HG02840 (cell line): ENCODE measurements at regions not wholly inside any gene's neighbourhood (a gene's known extent, or its start where the extent isn't known, plus 50 kb on each side); places are given as distances from the start of the nearest gene placed in this dataset.
"Not testable (repeated sequence)": the region's sequence is repeated elsewhere in the genome, so short reads cannot be mapped to it uniquely, and the experiment has no call there.

ENCODE experiments used
- ATAC-seq: cut with Tn5 transposase; IDR thresholded peaks from one replicate; pipeline ENCODE4 v1.9.1; 2021; ENCODE audit warnings: mild to moderate bottlenecking, moderate library complexity, moderate number of reproducible peaks; ENCODE audit not compliant: unreplicated experiment, low FRiP score

DNA sequence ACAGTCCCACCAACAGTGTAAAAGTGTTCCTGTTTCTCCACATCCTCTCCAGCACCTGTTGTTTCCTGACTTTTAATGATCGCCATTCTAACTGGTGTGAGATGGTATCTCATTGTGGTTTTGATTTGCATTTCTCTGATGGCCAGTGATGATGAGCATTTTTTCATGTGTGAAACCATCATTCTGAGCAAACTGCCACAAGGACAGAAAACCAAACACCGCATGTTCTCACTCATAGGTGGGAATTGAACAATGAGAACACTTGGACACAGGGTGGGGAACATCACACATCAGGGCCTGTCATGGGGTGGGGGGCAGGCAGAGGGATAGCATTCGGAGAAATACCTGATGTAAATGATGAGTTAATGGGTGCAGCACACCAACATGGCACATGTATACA lies 240.8 kb downstream of the FAT3 start:
- not testable (repeated sequence) for ATAC-seq

DNA sequence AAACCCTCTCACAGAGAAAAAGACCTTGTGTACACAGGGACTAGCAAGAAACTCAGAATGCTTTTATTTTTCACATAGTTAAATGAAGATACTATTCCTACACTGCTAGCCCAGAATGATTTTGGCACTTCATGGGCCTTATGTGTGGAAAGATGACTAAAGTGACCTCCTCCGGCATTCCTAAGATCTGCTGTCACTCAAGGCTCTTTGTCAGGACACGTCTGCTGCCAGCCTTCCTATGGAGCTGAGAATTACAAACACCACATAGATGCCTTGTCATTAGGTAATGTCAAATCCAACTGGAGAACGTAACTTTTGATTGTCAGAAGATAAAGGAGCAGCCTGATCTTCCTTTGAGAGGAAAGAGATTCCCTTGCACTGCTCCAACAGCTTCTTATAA lies 249.1 kb downstream of the FAT3 start:
- ATAC-seq, result no peak

DNA sequence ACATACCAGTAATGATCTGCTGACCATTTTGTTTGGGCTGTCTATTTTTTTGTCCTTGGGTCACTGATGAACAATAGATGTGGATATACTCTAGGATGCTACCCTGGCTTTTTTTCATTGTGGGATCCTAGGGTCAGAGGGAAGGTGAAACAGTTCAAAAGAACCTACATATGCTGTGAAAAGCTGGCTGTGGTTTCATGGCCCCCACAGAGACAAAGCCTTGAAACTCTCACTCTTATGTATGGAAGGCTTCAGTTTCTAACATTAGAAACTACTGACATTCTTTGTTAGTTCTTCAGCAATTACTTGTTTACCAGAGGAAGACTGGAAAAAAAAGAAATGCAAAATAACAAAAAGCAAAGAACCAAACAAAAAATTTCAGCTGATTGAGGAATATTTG lies 250.7 kb downstream of the FAT3 start:
- no peak for ATAC-seq

DNA sequence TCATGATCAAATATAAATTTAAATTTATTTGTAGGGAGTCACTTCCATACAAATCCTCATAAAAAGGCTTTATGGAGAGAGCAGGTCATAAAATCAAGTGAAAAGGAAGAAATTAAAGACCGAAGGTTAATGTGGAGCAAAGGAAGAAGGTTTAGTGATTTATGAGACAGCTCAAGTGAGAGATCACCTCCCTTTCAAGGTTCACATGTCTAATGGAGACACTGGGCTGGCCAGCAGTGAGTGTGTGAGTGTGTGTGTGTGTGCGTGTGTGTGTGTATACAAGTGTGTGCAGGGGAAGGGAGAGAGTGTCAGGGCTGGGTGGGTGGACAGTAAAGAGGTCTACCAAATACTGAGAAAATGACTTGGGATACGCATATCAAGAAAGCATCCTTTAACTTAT lies 251.2 kb downstream of the FAT3 start:
- no peak for ATAC-seq

DNA sequence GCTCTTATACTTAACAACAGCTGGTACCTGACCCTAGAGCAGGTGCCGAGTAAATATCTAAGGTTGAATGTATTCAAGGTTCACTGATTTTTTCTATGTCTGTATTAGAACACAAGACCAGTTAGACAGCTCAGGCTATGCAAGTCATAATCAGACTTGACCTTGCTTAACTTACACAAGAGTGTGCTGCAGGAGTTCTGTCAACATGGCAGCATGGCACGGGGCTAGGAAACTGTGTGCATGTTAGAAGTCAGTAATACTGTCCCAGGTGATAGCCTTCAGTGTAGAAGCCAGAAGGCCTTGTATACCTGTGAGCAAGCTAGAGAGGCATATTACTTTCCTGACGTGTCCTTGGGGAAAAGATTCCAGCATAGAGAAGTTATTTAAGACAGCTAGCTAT lies 253.1 kb downstream of the FAT3 start:
- no peak for ATAC-seq

DNA sequence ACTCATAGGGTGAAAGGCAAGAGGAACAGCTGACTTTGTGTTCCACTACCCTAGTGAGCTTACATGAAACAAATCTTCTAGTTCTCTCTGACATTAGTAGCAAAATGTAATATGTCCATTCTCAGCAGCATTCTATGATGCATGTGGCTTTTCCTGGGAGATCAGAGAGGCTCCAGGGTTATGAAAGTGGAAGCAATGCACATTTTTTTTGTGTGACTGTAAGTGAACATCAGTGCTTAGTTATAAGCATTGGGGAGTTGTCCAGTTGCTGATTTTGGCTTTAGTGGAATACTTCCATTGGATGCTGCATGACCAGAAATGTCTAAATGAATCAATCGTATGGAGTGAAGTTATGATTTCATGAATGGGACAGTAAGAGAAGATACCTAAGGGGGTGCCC lies 255.9 kb downstream of the FAT3 start:
- no peak for ATAC-seq

DNA sequence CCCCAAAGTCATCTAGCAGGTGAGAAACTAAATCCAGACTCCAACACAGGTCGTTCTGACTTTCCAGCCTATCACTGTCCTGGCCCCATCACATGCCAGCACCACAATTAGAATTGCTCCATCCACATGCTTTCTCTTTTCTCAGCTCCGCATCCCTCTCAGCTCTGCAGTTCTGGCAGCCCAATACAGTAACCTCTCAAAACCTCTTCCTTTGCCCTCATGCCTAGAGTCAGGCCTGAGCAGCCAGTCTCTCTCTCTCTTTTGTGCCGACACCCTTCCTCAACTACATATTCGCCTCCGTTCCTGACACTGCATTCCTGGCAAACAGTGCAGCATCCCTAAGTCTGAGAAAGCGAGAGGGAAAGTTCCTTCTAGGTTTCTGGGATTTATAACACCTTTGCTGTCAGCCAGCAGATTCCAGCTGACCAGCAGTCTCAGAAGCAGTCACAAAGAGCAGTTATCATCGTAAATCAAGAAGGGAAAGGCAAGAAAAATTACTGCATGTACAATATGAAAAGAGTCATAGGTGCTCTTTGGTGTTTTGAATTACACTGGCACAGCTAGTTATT lies 258.0 kb downstream of the FAT3 start:
- ATAC-seq, result no peak

DNA sequence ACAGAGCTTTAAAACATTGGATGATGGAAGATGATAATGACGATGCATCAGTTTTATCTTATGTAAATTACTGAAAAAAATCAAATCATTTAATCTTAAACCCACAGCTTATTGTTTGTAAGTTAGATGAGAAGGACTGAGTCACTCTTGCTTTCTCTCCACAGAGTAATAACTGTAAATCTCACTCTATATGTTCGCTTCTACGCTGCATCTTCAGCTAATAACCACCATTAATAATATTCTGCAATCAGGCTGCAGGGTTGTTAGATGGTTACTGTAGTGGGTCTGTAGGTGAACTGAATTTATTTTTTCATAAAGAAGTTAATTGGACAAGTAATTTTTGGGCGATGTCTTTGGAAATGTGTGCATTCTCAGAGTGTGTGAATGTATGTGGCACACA lies 260.0 kb downstream of the FAT3 start:
- ATAC-seq, result no peak

DNA sequence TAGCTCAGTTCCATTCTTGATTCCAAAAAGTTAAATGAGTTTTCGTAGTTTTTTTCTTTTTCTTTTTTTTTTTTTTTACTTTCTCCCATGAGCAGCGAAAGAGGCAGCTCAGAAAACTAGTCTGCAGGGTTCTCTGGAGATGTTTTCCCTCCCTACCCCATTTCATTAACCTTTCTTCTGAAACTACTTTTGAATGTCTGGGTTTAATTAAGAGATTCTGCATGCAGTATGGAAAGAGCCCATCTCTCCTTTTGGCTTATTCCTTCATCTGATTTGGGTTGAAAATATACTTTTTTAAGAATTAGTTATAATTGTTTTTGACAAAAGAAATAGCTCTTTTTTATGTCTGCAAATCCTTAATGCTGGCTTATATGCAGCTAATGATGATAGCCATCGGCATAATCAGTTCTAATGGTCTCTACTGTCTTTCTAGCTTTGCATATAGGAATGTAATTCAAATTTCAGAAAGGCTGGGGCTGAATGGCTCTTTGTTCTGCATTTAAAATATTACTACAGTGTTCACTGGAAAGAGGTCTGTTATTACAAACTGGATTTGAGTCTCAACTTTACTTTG lies 265.3 kb downstream of the FAT3 start:
- no peak for ATAC-seq

DNA sequence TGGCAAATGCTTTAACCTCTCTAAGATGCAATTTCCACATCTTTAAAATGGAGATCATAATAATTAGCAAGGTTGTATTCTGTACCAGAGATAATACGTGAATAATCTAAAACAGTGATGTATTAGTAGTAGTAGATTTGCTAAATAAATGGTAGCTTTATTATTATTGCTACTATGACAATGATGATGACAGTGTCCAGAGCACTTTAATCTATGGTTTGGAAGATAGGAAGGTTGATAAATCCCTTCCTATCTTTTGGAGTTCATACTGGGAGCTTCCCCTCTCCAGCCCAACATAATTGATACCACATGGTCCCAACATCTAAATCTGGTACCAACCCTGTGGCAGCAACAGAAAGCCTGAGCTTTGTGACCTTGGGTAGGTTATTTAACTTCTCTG lies 267.8 kb downstream of the FAT3 start:
- no peak for ATAC-seq

DNA sequence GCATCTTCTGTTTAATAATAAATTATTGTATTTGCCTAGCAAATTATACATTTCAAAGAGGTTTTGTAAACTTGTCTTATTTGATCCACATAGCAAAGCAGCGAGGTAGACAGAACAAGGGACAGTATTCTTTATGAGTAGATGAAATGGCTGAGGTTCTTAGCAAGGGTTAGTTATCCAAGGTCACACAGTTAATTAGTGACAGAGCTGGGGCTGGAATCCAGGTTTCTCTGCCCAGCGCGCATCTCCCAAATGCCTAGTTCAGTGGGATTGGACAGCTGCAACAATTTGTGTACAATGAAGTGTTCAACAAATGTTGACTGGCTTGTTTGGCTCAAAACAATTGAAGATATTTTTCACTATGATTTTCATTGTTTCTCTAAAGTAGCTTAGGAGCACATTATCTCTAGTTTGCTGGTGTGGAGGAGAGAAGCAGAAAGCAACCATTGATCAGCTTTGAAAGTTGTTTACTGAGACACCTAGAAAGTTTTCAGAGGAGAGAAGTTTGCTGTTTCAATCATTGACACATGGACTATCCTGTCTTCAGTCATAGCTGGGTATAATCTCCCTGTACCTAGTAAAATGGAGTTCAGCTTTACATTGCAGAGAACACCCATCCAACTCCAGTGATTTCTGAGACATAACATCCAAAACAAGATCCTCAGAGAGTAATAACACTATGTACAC lies 270.6 kb downstream of the FAT3 start:
- ATAC-seq, result no peak

DNA sequence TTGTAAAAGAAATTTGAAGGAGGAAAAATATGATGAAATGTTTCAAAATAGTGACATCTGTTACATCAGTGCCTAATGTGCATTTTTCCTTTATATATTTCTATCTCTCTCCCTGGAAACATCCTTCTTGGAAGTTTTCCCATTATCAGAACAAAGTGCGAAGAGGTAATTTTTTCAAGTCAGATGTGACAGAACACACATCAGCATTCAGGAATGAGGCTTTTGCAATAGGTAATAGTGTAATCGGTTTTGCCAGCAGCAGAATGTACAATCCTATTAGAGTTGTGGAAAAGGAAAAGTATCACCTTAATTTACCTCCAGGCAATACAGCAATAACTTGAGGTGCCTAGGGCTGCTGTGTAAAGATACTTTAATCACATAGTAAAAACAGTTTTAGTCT lies 275.8 kb downstream of the FAT3 start:
- no peak for ATAC-seq

DNA sequence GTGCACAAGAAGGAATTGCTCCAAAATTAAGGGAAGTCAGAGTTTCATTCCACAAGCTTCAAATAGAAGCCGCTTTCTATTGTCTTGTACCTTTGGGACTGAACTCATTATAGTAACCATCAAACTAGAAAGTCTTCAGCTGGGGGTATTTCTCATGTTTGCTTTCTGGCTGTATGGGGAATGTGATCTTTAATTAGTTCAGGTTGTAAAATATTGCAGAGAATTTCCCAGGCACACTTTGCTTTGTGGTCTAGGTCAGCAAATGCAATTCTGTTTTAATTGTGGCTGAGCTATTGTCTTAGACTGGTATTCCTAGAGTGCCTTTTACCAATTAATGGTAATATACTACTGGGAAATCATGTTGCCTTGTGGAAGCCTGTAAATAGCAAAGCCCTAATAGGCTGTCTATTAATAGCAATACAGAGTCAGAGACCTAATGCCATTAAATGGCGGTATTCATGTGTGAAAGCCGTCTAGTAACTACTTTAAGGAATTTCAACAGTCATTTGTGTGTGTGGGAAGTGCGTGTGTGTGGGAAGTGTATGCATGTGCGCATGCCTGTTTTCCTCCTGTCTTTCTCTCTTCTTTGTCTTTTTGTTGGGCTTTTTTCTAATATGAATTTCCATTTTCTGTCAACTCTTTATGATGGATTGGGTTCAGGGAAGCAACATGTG lies 276.6 kb downstream of the FAT3 start:
- no peak for ATAC-seq

DNA sequence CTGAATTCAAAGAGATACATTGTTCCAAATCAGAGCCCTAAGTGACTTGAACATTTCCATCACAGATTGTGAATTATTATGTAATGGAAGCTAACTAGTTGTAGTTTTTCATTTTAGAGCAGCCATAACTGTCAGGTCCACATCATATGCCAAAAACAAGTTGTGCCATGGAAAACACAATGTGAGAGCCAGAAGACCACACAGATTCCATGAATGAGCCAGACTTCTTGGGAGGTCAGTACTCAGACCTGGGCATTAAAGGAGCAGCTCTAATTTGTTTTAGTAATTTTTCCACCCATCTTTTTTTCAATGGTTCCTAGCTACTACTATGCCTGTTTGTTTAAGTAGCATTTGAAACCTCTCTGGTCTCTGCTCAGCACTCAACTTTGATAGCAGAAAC lies 279.4 kb downstream of the FAT3 start:
- ATAC-seq, result no peak

DNA sequence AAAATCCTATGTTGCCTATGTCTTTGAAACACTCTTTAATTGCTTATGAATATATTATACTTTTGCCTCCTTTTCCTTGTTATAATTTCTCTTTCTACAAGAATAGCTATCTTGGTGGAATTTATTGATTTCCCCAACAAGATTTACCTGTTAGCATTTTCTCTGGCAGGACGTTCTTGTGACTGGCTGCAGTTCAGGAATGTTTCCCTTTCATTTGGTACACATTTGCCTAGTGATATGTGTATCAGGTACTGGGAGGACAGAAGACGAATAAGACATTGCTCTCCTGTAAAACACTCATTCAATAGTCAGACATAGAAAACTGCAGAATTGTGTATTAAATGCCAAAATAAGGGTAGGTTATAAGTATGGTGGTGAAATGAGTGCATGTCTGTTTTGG lies 279.9 kb downstream of the FAT3 start:
- ATAC-seq, result no peak

DNA sequence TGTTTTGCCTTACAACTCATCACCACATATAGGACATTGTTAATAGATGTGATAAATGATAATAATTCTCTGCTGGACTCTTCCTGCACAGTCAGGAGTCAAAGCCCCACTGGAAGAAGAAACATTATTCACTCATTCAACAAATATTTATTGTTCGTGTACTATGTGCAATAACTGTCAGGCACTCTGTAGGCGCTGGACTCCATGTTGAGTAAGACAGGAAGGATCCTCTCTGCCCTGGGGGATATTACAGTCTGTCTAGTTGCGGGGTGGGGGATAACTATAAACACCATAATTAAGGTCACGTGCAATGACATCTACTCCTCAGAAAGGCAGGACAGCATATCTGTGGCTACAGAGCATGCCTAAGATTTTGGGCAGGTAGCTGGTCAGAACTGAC lies 281.1 kb downstream of the FAT3 start:
- ATAC-seq, result no peak

DNA sequence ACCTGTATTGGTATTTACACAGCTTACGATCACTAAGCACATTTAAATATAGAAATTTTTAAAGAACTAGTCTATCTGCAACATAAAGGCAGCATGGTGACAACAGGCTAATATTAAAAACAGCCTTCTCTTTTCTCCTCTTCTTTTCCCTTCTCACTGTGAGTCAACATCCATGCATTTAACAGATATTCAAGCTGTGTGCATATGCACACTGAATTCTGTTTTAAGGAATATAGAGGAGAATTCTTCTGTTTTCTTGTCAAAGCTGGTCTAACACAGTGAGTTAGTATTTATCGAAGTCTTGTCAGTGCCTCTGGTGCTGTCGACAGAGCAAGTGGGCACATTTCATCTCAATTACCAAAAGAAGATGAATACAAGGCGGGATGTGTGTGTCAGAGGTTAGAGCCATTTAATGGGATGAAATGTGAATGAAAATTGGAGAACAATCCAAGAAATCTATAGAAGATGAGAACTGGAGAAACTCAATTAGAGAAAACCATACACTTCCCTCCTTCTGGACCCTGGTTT lies 282.3 kb downstream of the FAT3 start:
- no peak for ATAC-seq

DNA sequence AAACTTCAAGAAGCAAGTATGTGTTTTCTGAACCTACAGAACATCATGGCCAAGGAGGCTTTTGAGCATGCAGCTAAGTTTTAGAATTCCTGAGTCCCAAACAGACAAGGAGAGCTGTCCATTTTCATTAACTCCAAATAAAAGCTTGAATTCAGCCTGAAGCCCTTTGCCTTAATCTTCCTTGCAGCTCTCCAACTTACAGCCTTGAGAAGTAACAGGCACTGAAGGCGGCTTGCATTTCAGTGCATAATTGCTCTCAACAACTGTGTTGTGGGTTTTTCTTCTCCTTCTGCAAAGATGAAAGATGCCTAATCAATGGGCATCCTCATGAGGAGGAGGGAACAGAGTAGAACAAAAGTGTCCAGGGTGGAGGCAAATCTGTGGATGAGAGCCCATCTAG lies 286.0 kb downstream of the FAT3 start:
- ATAC-seq, result no peak

DNA sequence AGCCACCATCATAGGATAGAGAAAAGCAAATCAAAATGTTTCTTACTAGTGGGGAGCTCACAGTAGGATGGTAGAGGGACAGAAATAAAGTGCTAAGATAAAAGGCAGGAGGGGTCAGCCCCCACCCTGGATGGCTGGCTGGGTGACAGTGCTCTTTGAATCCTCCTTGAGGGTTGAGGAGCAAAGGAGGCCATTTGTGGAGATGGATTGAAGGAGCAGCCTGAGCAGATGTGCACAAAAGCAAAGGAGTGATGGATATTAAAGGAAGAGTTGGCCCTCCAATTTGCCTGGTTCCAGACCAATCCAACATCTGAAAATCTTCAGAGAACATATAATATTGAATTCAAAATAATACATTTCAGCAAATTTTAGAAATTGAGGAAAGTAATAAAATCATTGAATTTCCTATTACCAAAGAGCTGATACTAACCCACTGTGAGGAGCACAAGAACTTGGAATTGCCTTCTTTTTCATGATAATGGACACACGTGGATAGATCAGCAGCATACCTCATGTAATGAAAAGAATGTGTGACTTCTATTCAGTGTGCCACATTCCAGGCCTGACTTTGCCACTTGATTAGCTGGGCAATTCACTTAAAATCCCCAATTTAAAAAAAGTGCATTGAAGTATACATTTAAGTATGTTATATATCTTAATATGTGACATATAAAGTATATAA lies 287.0 kb downstream of the FAT3 start:
- ATAC-seq, result no peak

DNA sequence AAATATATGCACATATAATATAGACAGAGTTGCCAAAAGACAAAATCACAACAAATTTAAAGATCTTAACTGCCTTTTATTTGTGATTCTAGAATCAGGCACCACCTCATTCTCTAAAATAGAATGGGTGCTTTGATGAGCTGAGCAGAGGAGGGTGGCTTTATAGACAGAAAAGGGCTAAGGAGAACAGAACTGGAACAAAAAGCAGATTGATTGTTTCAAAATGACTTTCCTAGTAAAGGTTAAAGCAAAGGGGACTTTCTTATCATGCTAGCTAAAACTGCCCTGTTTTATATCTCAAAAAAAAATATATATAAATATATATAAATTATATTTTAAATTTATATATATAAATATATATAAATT lies 287.6 kb downstream of the FAT3 start:
- ATAC-seq, result no peak

DNA sequence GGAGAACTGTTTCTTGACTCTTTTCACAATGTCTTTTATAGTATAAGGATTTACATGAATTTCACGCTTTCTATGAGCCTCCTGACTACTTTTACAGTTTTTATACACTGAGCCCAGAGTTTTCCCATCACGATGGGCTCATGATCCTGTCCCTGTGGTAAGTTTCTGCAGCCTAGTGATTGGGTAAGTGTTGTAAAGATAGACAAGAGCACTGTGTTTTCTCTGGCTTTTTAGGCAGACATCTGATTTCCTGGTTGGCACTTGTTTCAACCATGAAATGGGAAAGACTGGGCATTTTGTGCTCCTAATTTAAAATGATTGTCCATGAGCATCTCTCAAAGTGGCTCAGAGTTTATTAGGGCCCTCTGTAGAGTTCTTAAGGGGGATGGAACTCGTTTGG lies 299.0 kb downstream of the FAT3 start:
- no peak for ATAC-seq
